ENCODE measurements at regions not wholly inside any gene's neighbourhood (a gene's known extent, or its start where the extent isn't known, plus 50 kb on each side); places are given as distances from the start of the nearest gene placed in this dataset.

- TF ChIP-seq EZH2phosphoT487 (IDR thresholded peaks at IDR 0.05; ENCODE audit: low read length) = no peak
- no peak for TF ChIP-seq CTCF (IDR thresholded peaks at IDR 0.05; ENCODE audit: low read length)
These were observed 887.1 kb upstream of the AGA start for GRCh38 chr4:178329226-178329872.

All from MM.1S (cell line).